Uterus (tissue), 3 donors: ENCODE measurements at regions not wholly inside any gene's neighbourhood (a gene's known extent, or its start where the extent isn't known, plus 50 kb on each side); places are given as distances from the start of the nearest gene placed in this dataset.
"Not testable (repeated sequence)": the region's sequence is repeated elsewhere in the genome, so short reads cannot be mapped to it uniquely, and the experiment has no call there.

Experiments
- DNase-seq, 2 donors: peaks; one replicate each; pipeline ENCODE4 v3.0.0-alpha.2; 2019 to 2020
- H3K27ac ChIP-seq, 2 donors: fragments of 200-600 bp; sonication (generic); 1 replicate in 1 of 2; 2 replicates in 1 of 2; pipeline ENCODE4 v1.5.1; 2016 to 2018
- H3K27me3 ChIP-seq, 2 donors: fragments of 200-600 bp; sonication (generic); one replicate each; pipeline ENCODE4 v1.5.1; 2018 to 2019; ENCODE audit warnings: control low read depth in 1 of 2
- H3K36me3 ChIP-seq, 2 donors: fragments of 200-600 bp; sonication (generic); one replicate each; pipeline ENCODE4 v1.5.1; 2019; ENCODE audit warnings: control low read depth in 1 of 2
- H3K4me1 ChIP-seq, 2 donors: fragments of 200-600 bp; sonication (generic); one replicate each; pipeline ENCODE4 v1.5.1; 2018 to 2019; ENCODE audit warnings: control low read depth in 1 of 2
- H3K4me3 ChIP-seq, 2 donors: fragments of 200-600 bp; sonication (generic); 1 replicate in 1 of 2; 2 replicates in 1 of 2; pipeline ENCODE4 v1.5.1; 2018 to 2019; ENCODE audit warnings: mild to moderate bottlenecking in 1 of 2
- H3K9me3 ChIP-seq, 2 donors: fragments of 200-600 bp; sonication (generic); one replicate each; pipeline ENCODE4 v1.5.1; 2019; ENCODE audit warnings: control low read depth in 1 of 2
- CTCF ChIP-seq, 4 experiments: fragments of 200-600 bp in 2 of 4; fragments of 450-650 bp in 2 of 4; sonication (generic) in 2 of 4; IDR thresholded peaks; one replicate each; pipeline ENCODE4 v1.5.1; 2016 to 2019; ENCODE audit warnings: antibody characterized with exemption in 4 of 4, mild to moderate bottlenecking in 2 of 4, moderate library complexity in 1 of 4
- POLR2A ChIP-seq, 2 donors: fragments of 450-650 bp; IDR thresholded peaks; one replicate each; pipeline ENCODE4 v1.6.1; 2016; ENCODE audit warnings: antibody characterized with exemption in 2 of 2, mild to moderate bottlenecking in 1 of 2, moderate library complexity in 1 of 2
- intact Hi-C: fragments of 100-400 bp; cut with DNase I; formaldehyde crosslinking; loops from one replicate; pipeline ENCODE4 v1.15.1; 2023; ENCODE audit warnings: low total_unique reads
- donor health status: DM: yes; HTN: yes; CAD: no.

GRCh38 chr6:92962846-92963245, 456.5 kb downstream of the EPHA7 start:
- Histone ChIP-seq H3K4me3 (no peak overlapping the region), H3K27me3 (no peaks in the 10 kb centered on the region), H3K27ac (no peak overlapping the region), H3K4me1 (no peaks in the 10 kb centered on the region), H3K9me3 (no peaks in the 10 kb centered on the region), H3K36me3 (no peaks in the 10 kb centered on the region)
- intact Hi-C loops, result no loop called here
- no peak for DNase-seq
- TF ChIP-seq CTCF (IDR thresholded peaks at IDR 0.05), result no peak
- TF ChIP-seq POLR2A (IDR thresholded peaks at IDR 0.05), result no peak

GRCh38 chr6:92952111-92952510, 467.2 kb downstream of the EPHA7 start:
- H3K4me1 ChIP-seq, DNase-seq, H3K27ac ChIP-seq, H3K27me3 ChIP-seq, H3K9me3 ChIP-seq, H3K4me3 ChIP-seq, H3K36me3 ChIP-seq, intact Hi-C loops: not testable (repeated sequence)

- intact Hi-C loops, result no loop called here
- Histone ChIP-seq H3K36me3 (no peaks in the 10 kb centered on the region), H3K4me1 (no peaks in the 10 kb centered on the region), H3K9me3 (no peaks in the 10 kb centered on the region), H3K4me3 (no peak overlapping the region), H3K27me3 (no peaks in the 10 kb centered on the region), H3K27ac (no peak overlapping the region)
- DNase-seq, result no peak
- no peak for TF ChIP-seq CTCF (IDR thresholded peaks at IDR 0.05)
- TF ChIP-seq POLR2A (IDR thresholded peaks at IDR 0.05), result no peak
These were observed 473.6 kb downstream of the EPHA7 start for GRCh38 chr6:92945799-92946198.

- H3K27me3 ChIP-seq, result no peaks in the 10 kb centered on the region
- TF ChIP-seq POLR2A (IDR thresholded peaks at IDR 0.05) (no peak), CTCF (IDR thresholded peaks at IDR 0.05) (no peak)
- no peak overlapping the region for H3K4me3 ChIP-seq
- no peaks in the 10 kb centered on the region for H3K4me1 ChIP-seq
- DNase-seq, result no peak
- H3K9me3 ChIP-seq, result no peaks in the 10 kb centered on the region
- intact Hi-C loops, result no loop called here
- H3K27ac ChIP-seq, result no peak overlapping the region
- H3K36me3 ChIP-seq, result no peaks in the 10 kb centered on the region
These were observed 475.2 kb downstream of the EPHA7 start for GRCh38 chr6:92944132-92944531.

- intact Hi-C loops, result no loop called here
- Histone ChIP-seq H3K9me3 (no peaks in the 10 kb centered on the region), H3K27me3 (no peaks in the 10 kb centered on the region), H3K36me3 (no peaks in the 10 kb centered on the region), H3K4me3 (no peak overlapping the region), H3K27ac (no peak overlapping the region), H3K4me1 (no peaks in the 10 kb centered on the region)
- no peak for DNase-seq
- TF ChIP-seq POLR2A (IDR thresholded peaks at IDR 0.05) (no peak), CTCF (IDR thresholded peaks at IDR 0.05) (no peak)
These were observed 476.8 kb downstream of the EPHA7 start for GRCh38 chr6:92942549-92942948.

- intact Hi-C loops, result no loop called here
- TF ChIP-seq POLR2A (IDR thresholded peaks at IDR 0.05), result no peak
- TF ChIP-seq CTCF (IDR thresholded peaks at IDR 0.05), result no peak
These were observed 484.7 kb downstream of the EPHA7 start for GRCh38 chr6:92934625-92935024.

More at GRCh38 chr6:92934625-92935024, 484.7 kb downstream of the EPHA7 start:
- H3K9me3 ChIP-seq, result no peaks in the 10 kb centered on the region
- no peak for DNase-seq
- H3K4me3 ChIP-seq, result no peak overlapping the region
- no peaks in the 10 kb centered on the region for H3K4me1 ChIP-seq
- no peaks in the 10 kb centered on the region for H3K27me3 ChIP-seq
- no peaks in the 10 kb centered on the region for H3K36me3 ChIP-seq
- no peak overlapping the region for H3K27ac ChIP-seq
